HepG2 (cell line): ENCODE measurements at regions not wholly inside any gene's neighbourhood (a gene's known extent, or its start where the extent isn't known, plus 50 kb on each side); places are given as distances from the start of the nearest gene placed in this dataset.

Experiments
- ATAC-seq: fragments of 200-7000 bp; cut with Tn5 transposase; 3 replicates; pipeline ENCODE4 v1.9.1; 2020; ENCODE audit warnings: mild to moderate bottlenecking, moderate library complexity
- BruUV-seq: library from RNA; stranded (reverse); fragments of 400-500 nt; replicated peaks from 2 replicates; lab custom pipeline; 2021; lab: Mats Ljungman, UMichigan
- CTCF ChIA-PET: fragments of 300-600 bp; formaldehyde crosslinking; extraction: SDS; loops from one replicate; lab custom pipeline; 2021; ENCODE audit warnings: low total read pairs, inconsistent platforms, low intra/inter-chr PET ratio; lab: Yijun Ruan, JAX
- POLR2A ChIA-PET: fragments of 350-600 bp; sonication (Branson Sonifier 250); formaldehyde crosslinking; loops from one replicate; lab custom pipeline; 2020; ENCODE audit warnings: antibody characterized with exemption, inconsistent platforms; lab: Yijun Ruan, JAX
- DNase-seq: peaks from one replicate; pipeline ENCODE4 v3.0.0-alpha.2; 2015; ENCODE audit warnings: low spot score
- FAIRE-seq: peaks from 3 replicates; lab custom pipeline; 2011; peaks lifted over from hg19 to GRCh38; lab: Jason Lieb, UNC
- H2AFZ ChIP-seq: one replicate; pipeline ENCODE4 v1.6.1; 2011; ENCODE audit warnings: low read length, inconsistent platforms
- H3K27ac ChIP-seq: fragments of 300-600 bp; 3 replicates; pipeline ENCODE4 v1.8.0; 2011; ENCODE audit warnings: mixed run types, mild to moderate bottlenecking, mixed read lengths, low read length, inconsistent platforms; ENCODE audit not compliant: insufficient read depth; ENCODE audit errors: extremely low read length
- H3K27me3 ChIP-seq, 2 experiments: fragments of 200-600 bp in 1 of 2; 2 replicates in 1 of 2; 3 replicates in 1 of 2; pipeline versions ENCODE4 v1.6.0 to v1.8.0; 2011; ENCODE audit warnings: low read length in 2 of 2, mild to moderate bottlenecking in 2 of 2, moderate library complexity in 2 of 2, inconsistent platforms in 1 of 2; ENCODE audit not compliant: insufficient read depth in 2 of 2, control insufficient read depth in 1 of 2
- H3K36me3 ChIP-seq, 2 experiments: fragments of 200-600 bp in 1 of 2; replicated peaks in 1 of 2; 2 replicates in 1 of 2; 3 replicates in 1 of 2; pipeline versions ENCODE4 v1.5.1 to v1.8.0; 2011; ENCODE audit warnings: low read length in 2 of 2, inconsistent platforms in 1 of 2; ENCODE audit not compliant: insufficient read depth in 2 of 2, control insufficient read depth in 1 of 2
- H3K4me1 ChIP-seq: 2 replicates; pipeline ENCODE4 v1.5.1; 2012; ENCODE audit warnings: low read length, inconsistent platforms; ENCODE audit not compliant: insufficient read depth
- H3K4me2 ChIP-seq: 2 replicates; pipeline ENCODE4 v1.6.0; 2011; ENCODE audit warnings: low read depth, low read length, inconsistent platforms
- H3K4me3 ChIP-seq, 3 experiments: fragments of 200-600 bp in 1 of 3; sonication (generic), shearing (Covaris generic) in 1 of 3; replicated peaks in 1 of 3; 2 replicates each; pipeline ENCODE4 v1.5.1; 2011 to 2016; ENCODE audit warnings: low read length in 3 of 3, inconsistent platforms in 2 of 3, low read depth in 2 of 3, mild to moderate bottlenecking in 2 of 3, control low read depth in 1 of 3, mixed read lengths in 1 of 3; ENCODE audit not compliant: insufficient read depth in 1 of 3
- H3K79me2 ChIP-seq: one replicate; pipeline ENCODE4 v1.6.1; 2011; ENCODE audit warnings: low read length, inconsistent platforms; ENCODE audit not compliant: insufficient read depth
- H3K9ac ChIP-seq: 2 replicates; pipeline ENCODE4 v1.6.0; 2011; ENCODE audit warnings: mild to moderate bottlenecking, low read depth, low read length, inconsistent platforms; ENCODE audit not compliant: insufficient read depth
- H3K9me3 ChIP-seq: 2 replicates; pipeline ENCODE4 v1.5.1; 2012; ENCODE audit warnings: mild to moderate bottlenecking, low read length
- H4K20me1 ChIP-seq: 2 replicates; pipeline ENCODE4 v1.6.0; 2011; ENCODE audit warnings: inconsistent platforms, mild to moderate bottlenecking, low read length, moderate library complexity; ENCODE audit not compliant: insufficient read depth
- AFF4 ChIP-seq: sonication (generic); formaldehyde crosslinking; IDR thresholded peaks from 2 replicates; pipeline ENCODE4 v1.4.0; 2020; ENCODE audit warnings: missing genetic modification reagents
- ATF1 ChIP-seq: IDR thresholded peaks from 2 replicates; pipeline ENCODE4 v1.6.1; 2016; ENCODE audit warnings: mild to moderate bottlenecking, control low read depth
- BRD4 ChIP-seq: sonication (generic); formaldehyde crosslinking; IDR thresholded peaks from 2 replicates; pipeline ENCODE4 v1.4.0; 2020; ENCODE audit warnings: missing genetic modification reagents
- EP300 ChIP-seq, 3 experiments: sonication (generic) in 1 of 3; formaldehyde crosslinking in 1 of 3; IDR thresholded peaks; 2 replicates each; pipeline versions ENCODE4 v1.5.1 to v1.6.1; 2011 to 2020; ENCODE audit warnings: low read depth in 2 of 3, low read length in 2 of 3, borderline replicate concordance in 1 of 3, improper control_type of control experiment in 1 of 3, mild to moderate bottlenecking in 1 of 3, missing genetic modification reagents in 1 of 3, moderate library complexity in 1 of 3
- FOXP1 ChIP-seq, 2 experiments: fragments of 450-650 bp in 1 of 2; IDR thresholded peaks; 2 replicates each; pipeline ENCODE4 v1.6.1; 2017 to 2018; ENCODE audit warnings: antibody characterized with exemption in 1 of 2
- GMEB2 ChIP-seq: IDR thresholded peaks from 2 replicates; pipeline ENCODE4 v1.6.1; 2016; ENCODE audit warnings: missing biosample characterization, missing genetic modification reagents, low read depth
- JUND ChIP-seq: sonication (generic); formaldehyde crosslinking; IDR thresholded peaks from 2 replicates; pipeline ENCODE4 v1.8.0; 2022; ENCODE audit warnings: mild to moderate bottlenecking, missing genetic modification reagents
- KAT2B ChIP-seq: fragments of 150-350 bp; IDR thresholded peaks from 2 replicates; pipeline ENCODE4 v1.6.1; 2014; ENCODE audit warnings: low read depth, low read length, borderline replicate concordance
- KDM6A ChIP-seq: IDR thresholded peaks from 2 replicates; pipeline ENCODE4 v1.6.1; 2016; ENCODE audit warnings: low read depth
- MBNL3 ChIP-seq: fragments of 250-450 bp; sonication (Bioruptor Pico); conservative IDR thresholded peaks from 2 replicates; pipeline ENCODE4 v1.8.0; 2022; ENCODE audit warnings: mild to moderate bottlenecking, inconsistent platforms
- MEF2D ChIP-seq: sonication (generic); formaldehyde crosslinking; IDR thresholded peaks from 2 replicates; pipeline ENCODE4 v1.5.1; 2020; ENCODE audit warnings: mild to moderate bottlenecking, missing genetic modification reagents
- NFATC3 ChIP-seq: sonication (generic); formaldehyde crosslinking; IDR thresholded peaks from 2 replicates; pipeline ENCODE4 v1.5.1; 2020; ENCODE audit warnings: mild to moderate bottlenecking, missing genetic modification reagents
- POLR2AphosphoS2 ChIP-seq: IDR thresholded peaks from 2 replicates; pipeline ENCODE4 v1.6.1; 2011; ENCODE audit warnings: low read depth, low read length, improper control_type of control experiment
- RARA ChIP-seq: IDR thresholded peaks from 2 replicates; pipeline ENCODE4 v1.6.1; 2016; ENCODE audit warnings: missing genetic modification reagents, missing compliant biosample characterization
- SMYD3 ChIP-seq: sonication (generic); formaldehyde crosslinking; IDR thresholded peaks from 2 replicates; pipeline ENCODE4 v1.8.1; 2023; ENCODE audit warnings: mild to moderate bottlenecking, missing genetic modification reagents
- SRF ChIP-seq: IDR thresholded peaks from 2 replicates; pipeline ENCODE4 v1.6.1; 2011; ENCODE audit warnings: mild to moderate bottlenecking, low read depth, low read length, moderate library complexity
- TEAD3 ChIP-seq: optimal IDR thresholded peaks from 2 replicates; pipeline ENCODE3; 2016; ENCODE audit warnings: borderline replicate concordance
- ZMAT5 ChIP-seq: sonication (generic); formaldehyde crosslinking; IDR thresholded peaks from 2 replicates; pipeline ENCODE4 v1.5.0; 2020; ENCODE audit warnings: mild to moderate bottlenecking, low read depth, missing genetic modification reagents, borderline replicate concordance
- ZNF292 ChIP-seq: sonication (generic); formaldehyde crosslinking; IDR thresholded peaks from 2 replicates; pipeline ENCODE4 v1.8.1; 2022; ENCODE audit warnings: mild to moderate bottlenecking, low read depth, missing genetic modification reagents, borderline replicate concordance
- WGBS: methylation state at CpG from one replicate; pipeline ENCODE4 v1.1.6; 2017; ENCODE audit warnings: low lambda C conversion rate; 5-methylcytosine and 5-hydroxymethylcytosine counted together
- in situ Hi-C: cut with HindIII; loops from 2 replicates; pipeline ENCODE4 v1.10.0; 2017; ENCODE audit warnings: low pct_unique_long_range_greater_than_20kb; ENCODE audit not compliant: extremely low pct_ligation_motif_present
- intact Hi-C: fragments of 100-400 bp; cut with micrococcal nuclease; formaldehyde crosslinking; loops from one replicate; pipeline ENCODE4 v1.10.0; 2022; ENCODE audit not compliant: unreplicated experiment

GRCh38 chr4:111770514-111770913 lies 374.7 kb upstream of the FAM241A start:
- in situ Hi-C loops = no loop called here
- Histone ChIP-seq H3K9me3 (no peaks in the 10 kb centered on the region), H3K27me3 (no peaks in the 10 kb centered on the region)
- peak; percentile 23; the same call in 1 of the 3 replicates for ATAC-seq
- TF ChIP-seq KDM6A (no peak), ATF1 (no peak), JUND (CRISPR knock-in tag) (no peak), MEF2D (no peak), MBNL3 (CRISPR knock-in tag) (no peak), POLR2AphosphoS2 (no peak), GMEB2 (CRISPR knock-in tag) (no peak), KAT2B (no peak), TEAD3 (CRISPR knock-in tag) (no peak), SMYD3 (no peak), FOXP1 (IDR thresholded peaks at IDR 0.05) (no peak), FOXP1 (CRISPR knock-in tag; IDR thresholded peaks at IDR 0.05) (no peak), BRD4 (CRISPR knock-in tag) (no peak), SRF (no peak), RARA (CRISPR knock-in tag) (no peak), NFATC3 (CRISPR knock-in tag) (no peak), ZMAT5 (no peak), EP300 (IDR thresholded peaks at IDR 0.05; ENCODE audit: low read depth in 2 of 2, low read length in 2 of 2) (no peak), EP300 (CRISPR knock-in tag; IDR thresholded peaks at IDR 0.05; ENCODE audit: borderline replicate concordance) (no peak), ZNF292 (CRISPR knock-in tag) (no peak), AFF4 (CRISPR knock-in tag) (no peak)
- TF ChIP-seq, all 625 proteins: peak for 0
- intact Hi-C loops = no loop called here
- H3K79me2 ChIP-seq = no peaks in the 10 kb centered on the region
- DNase-seq = no peak
- CTCF ChIA-PET = no interaction called here
- H3K36me3 ChIP-seq = no peaks in the 10 kb centered on the region
- no peak overlapping the region for H3K9ac ChIP-seq
- H4K20me1 ChIP-seq = no peaks in the 10 kb centered on the region
- no peak for FAIRE-seq
- BruUV-seq = no TSS peak
- no peak overlapping the region for H3K4me3 ChIP-seq
- POLR2A ChIA-PET = no interaction called here
- H3K4me2 ChIP-seq = no peak overlapping the region
- no peak overlapping the region for H2AFZ ChIP-seq
- 32% methylated on average over 3 of the region's 8 CpGs for WGBS
- H3K27ac ChIP-seq = no peak overlapping the region
- no peaks in the 10 kb centered on the region for H3K4me1 ChIP-seq
